Brain microvascular endothelial cell (primary cell): ENCODE measurements at regions not wholly inside any gene's neighbourhood (a gene's known extent, or its start where the extent isn't known, plus 50 kb on each side); places are given as distances from the start of the nearest gene placed in this dataset.
"Not testable (repeated sequence)": the region's sequence is repeated elsewhere in the genome, so short reads cannot be mapped to it uniquely, and the experiment has no call there.

Source experiments
- DNase-seq: peaks from one replicate; pipeline ENCODE4 v3.0.0-alpha.2; 2020
- H3K27ac ChIP-seq: fragments of 250-450 bp; sonication (Bioruptor Pico); 2 replicates; pipeline ENCODE4 v1.5.1; 2020; ENCODE audit warnings: mild to moderate bottlenecking, moderate library complexity
- H3K27me3 ChIP-seq: fragments of 250-450 bp; sonication (Bioruptor Pico); replicated peaks from 2 replicates; pipeline ENCODE4 v1.5.1; 2020; ENCODE audit warnings: mild to moderate bottlenecking
- H3K36me3 ChIP-seq: fragments of 250-450 bp; sonication (Bioruptor Pico); replicated peaks from 2 replicates; pipeline ENCODE4 v1.5.1; 2020; ENCODE audit warnings: mild to moderate bottlenecking
- H3K4me3 ChIP-seq: 2 replicates; pipeline ENCODE4 v1.5.1; 2011; ENCODE audit warnings: low read depth, mild to moderate bottlenecking, control low read depth, low read length, moderate library complexity
- CTCF ChIP-seq: IDR thresholded peaks from 2 replicates; pipeline ENCODE4 v1.5.1; 2011; ENCODE audit warnings: low read depth, mild to moderate bottlenecking, moderate library complexity, low read length, control low read depth, inconsistent platforms; ENCODE audit errors: missing control alignments
- in situ Hi-C: cut with HindIII; loops from 2 replicates; pipeline ENCODE4 v1.10.0; 2017; ENCODE audit warnings: low sequenced_read_pairs, low pct_ligation_motif_present

DNA sequence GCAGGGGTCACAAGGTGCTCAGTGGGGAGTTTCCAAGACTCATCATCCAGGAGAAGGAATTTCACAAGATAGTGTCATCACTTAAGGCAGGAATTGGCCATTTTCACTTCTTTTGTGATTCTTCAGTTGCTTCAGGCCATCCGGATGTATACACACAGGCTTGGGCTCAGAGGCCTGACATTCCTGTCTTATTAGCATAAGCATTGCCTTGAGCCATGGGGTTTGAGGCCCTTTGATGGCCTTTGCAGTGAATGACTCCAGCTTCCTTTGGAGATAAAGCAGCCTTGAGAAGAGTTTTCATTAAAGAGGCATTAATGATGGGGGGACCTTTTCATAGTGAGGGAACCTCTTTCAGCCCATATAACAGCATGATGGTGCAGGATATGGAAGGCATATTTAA, 366.0 kb upstream of the CNTNAP5 start:
- no peak for TF ChIP-seq CTCF
- in situ Hi-C loops = no loop called here
- DNase-seq = no peak
- H3K4me3 ChIP-seq = no peak overlapping the region
- no peak overlapping the region for H3K27ac ChIP-seq
- no peaks in the 10 kb centered on the region for H3K36me3 ChIP-seq
- H3K27me3 ChIP-seq = no peaks in the 10 kb centered on the region

DNA sequence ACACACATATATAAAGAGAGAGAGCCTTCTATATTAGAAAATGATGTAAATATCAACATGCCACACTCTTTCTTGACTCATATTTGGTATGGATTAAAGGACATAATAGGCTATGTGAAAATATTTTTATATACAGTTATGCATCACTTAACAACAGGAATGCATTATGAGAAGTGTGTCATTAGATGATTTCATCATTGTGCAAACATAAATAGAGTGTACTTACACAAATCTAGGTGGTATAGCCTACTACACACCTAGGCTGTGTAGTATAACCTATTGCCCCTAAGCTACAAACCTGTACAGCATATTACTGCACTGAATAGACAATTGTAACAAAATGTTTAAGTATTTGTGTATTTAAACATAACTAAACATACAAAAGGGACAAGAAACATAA, 354.8 kb upstream of the CNTNAP5 start:
- H3K27ac ChIP-seq = no peak overlapping the region
- no peaks in the 10 kb centered on the region for H3K27me3 ChIP-seq
- TF ChIP-seq CTCF = no peak
- no peaks in the 10 kb centered on the region for H3K36me3 ChIP-seq
- no peak overlapping the region for H3K4me3 ChIP-seq
- no peak for DNase-seq
- in situ Hi-C loops = no loop called here

GRCh38 chr2:123683797-123684196, 341.3 kb upstream of the CNTNAP5 start:
- H3K4me3 ChIP-seq, H3K27ac ChIP-seq, H3K27me3 ChIP-seq, in situ Hi-C loops, H3K36me3 ChIP-seq, DNase-seq: not testable (repeated sequence)

- Histone ChIP-seq H3K27ac (no peak overlapping the region), H3K36me3 (no peaks in the 10 kb centered on the region), H3K4me3 (no peak overlapping the region), H3K27me3 (no peaks in the 10 kb centered on the region)
- no peak for DNase-seq
- in situ Hi-C loops = no loop called here
- no peak for TF ChIP-seq CTCF
Measured at GRCh38 chr2:123687064-123687463, 338.0 kb upstream of the CNTNAP5 start.

GRCh38 chr2:123688231-123688940, 336.7 kb upstream of the CNTNAP5 start:
- no peak for TF ChIP-seq CTCF
- H3K4me3 ChIP-seq = no peak overlapping the region
- no peaks in the 10 kb centered on the region for H3K36me3 ChIP-seq
- no peak for DNase-seq
- in situ Hi-C loops = no loop called here
- H3K27ac ChIP-seq = no peak overlapping the region
- H3K27me3 ChIP-seq = no peaks in the 10 kb centered on the region

DNA sequence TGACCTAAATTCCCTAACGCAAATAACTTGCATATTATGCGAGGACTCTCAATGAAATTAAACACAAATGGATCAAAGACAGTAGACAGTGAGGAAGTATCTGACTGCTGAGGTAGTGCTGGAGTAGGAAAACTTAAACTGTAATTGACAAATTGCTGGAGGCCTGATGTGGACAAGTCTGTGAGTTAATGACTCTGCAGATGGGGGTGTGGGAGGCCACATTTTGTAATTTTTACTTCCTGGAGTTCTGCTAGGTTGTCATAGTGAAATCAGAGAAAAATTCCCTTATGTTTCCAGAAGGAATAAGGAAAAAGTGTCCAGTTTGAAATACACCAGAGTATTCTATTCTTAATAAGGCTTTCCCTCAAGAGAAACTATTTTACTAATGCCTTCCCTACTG, 333.0 kb upstream of the CNTNAP5 start:
- DNase-seq = no peak
- in situ Hi-C loops = no loop called here
- Histone ChIP-seq H3K4me3 (no peak overlapping the region), H3K36me3 (no peaks in the 10 kb centered on the region), H3K27ac (no peak overlapping the region), H3K27me3 (no peaks in the 10 kb centered on the region)
- TF ChIP-seq CTCF = no peak
